ENCODE measurements at regions not wholly inside any gene's neighbourhood (a gene's known extent, or its start where the extent isn't known, plus 50 kb on each side); places are given as distances from the start of the nearest gene placed in this dataset.
"Not testable (repeated sequence)": the region's sequence is repeated elsewhere in the genome, so short reads cannot be mapped to it uniquely, and the experiment has no call there.

- no peak for DNase-seq
Measured at GRCh38 chr18:55763805-55764204, 175.8 kb upstream of the TCF4 start.

DNA sequence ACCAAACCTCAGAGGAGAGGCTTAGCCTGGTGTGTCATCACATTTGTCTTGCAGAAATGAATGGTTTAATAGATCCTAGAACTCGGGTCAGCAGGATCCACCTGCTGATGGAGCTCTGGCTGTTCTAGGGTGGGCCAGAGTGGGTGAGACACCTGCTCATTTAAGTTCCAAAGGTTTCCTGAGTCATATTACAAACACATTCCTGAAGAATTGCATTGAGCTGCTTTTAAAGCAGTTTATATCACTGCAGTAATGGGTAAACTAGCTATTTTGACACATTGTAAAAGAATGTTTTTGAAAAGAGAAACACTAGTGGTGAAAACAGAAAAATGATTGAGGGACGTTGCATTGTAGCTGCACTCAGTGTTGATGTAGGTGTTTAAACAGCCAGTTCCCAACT lies 175.3 kb upstream of the TCF4 start:
- DNase-seq, result no peak

GRCh38 chr18:55762424-55762823 lies 174.4 kb upstream of the TCF4 start:
- DNase-seq, result no peak

- no peak for DNase-seq
Measured at GRCh38 chr18:55753643-55754263, 165.8 kb upstream of the TCF4 start.

DNA sequence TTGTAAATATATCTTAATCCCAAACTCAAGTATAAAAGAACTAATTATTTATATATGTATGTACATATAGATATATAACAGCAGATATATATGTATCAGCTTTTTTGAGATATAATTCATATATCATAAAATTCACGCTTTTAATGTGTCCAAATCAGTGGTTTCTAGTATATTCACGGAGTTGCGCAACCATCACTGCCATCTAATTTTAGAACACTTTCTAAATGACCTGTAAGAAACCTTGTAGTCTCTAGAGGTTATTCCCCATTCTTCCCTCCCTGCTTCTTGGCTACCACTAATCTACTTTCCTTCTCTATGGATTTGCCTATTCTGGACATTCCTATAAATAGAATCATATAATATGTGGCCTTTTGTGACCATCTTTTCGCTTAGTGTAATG lies 163.5 kb upstream of the TCF4 start:
- DNase-seq, result no peak

DNA sequence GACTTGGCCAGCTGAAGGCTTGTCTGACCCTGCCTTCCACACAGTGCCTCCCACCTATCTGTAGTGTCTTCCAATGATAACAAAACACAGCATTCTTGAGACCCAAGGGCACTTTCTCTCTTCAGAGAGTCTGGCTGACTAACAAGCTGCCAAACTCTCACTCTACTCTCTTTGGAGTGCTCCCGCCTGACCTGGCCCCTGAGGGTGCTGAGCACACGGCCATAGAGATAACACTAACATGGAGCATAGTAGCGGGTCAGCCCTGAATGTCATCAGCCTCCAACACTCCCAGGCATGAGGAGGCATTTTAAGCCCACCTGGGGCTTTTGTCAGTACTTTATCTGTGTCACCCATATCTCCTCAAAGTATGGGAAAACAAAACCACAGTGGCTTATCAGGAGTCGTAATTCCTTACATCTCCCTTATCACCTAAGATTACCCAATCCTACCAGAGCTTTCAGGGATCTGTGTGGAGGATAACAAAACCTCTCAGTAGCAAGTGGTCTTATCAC lies 160.3 kb upstream of the TCF4 start:
- DNase-seq, result no peak

- DNase-seq, result no peak
Measured at GRCh38 chr18:55744206-55744605, 156.2 kb upstream of the TCF4 start.

GRCh38 chr18:55743736-55744135 lies 155.7 kb upstream of the TCF4 start:
- DNase-seq, result no peak

GRCh38 chr18:55743133-55743532 lies 155.1 kb upstream of the TCF4 start:
- no peak for DNase-seq

GRCh38 chr18:55739488-55739887 lies 151.5 kb upstream of the TCF4 start:
- no peak for DNase-seq

DNA sequence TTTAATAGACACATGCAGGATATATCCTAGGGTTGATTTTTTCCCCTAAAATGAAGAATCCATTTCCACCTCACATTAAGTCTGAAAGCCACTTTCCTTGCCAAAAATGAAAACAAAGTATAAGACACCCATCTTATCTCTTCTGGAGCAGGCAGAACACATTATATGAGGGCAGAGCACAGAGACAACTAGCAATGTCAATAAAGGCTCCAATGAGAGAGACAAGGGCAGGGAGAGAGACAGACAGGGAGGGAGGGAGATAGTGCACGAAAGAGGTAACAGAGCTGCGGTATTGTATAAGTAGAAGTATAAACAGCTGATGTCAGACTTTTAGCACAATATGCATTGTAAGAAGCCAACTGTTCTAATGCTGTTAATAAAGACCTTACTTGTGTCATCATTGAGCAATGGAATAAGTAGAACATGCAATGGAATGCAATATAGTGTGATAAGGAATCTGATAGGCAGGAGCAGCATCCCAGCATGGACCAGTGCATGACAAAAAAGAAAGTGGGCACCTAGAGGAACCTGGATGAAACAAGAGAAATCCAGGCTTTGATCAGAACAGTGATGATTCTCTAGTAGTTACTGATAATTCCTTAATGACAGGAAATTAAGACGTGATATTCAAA lies 150.6 kb upstream of the TCF4 start:
- no peak for DNase-seq

GRCh38 chr18:55737781-55738468 lies 149.9 kb upstream of the TCF4 start:
- DNase-seq, result no peak

DNA sequence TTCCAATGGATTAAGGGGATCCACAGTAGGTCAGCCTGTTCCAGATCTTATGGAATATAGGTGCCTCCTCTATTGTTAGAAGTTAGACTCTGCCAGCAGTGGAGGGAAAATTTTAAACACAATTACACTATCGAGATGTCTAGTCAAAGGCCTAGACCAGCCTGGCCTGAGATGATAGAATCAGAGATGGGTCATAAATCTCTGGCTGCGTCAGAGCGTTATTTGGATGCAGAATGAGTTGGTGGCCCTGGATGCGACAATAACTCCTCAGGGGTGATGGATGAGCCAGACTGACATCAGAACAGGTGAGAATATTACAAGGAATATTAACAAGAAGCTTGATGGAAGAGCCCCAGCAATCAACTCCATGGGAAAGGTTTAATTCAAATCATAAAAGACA lies 149.3 kb upstream of the TCF4 start:
- DNase-seq, result no peak

GRCh38 chr18:55735969-55736368 lies 148.0 kb upstream of the TCF4 start:
- DNase-seq, result no peak

DNA sequence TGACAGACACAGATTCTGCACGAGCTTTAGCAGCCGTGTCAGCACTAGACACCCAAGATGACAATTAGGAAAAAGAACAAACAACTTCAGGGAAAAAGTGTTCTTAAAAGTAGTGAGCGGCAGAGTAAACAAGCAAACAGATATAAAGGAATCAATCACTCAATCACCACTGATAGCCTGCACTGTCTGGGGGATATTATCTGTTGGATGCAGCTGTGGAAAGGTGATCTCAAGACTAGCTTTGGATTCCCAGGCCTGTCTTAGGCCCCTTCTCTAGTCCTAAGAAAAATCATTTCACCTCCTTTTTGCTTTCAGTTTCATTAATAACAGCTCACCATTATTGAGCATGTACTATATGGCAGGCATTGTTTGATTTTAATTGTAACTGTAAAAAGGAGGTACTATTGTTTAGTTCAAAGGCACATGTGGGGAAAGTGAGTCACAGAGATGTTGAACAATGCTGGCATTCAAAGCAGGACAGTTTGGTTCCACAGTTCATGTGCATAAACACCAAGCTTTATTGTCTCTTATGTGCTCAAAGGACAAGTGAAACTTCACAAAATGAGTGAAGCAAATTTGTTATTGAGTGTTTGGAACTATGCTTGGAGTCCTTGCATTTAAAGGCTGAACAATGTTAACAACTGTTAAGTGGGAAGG lies 147.3 kb upstream of the TCF4 start:
- no peak for DNase-seq

GRCh38 chr18:55732227-55733106 lies 144.5 kb upstream of the TCF4 start:
- no peak for DNase-seq

GRCh38 chr18:55731594-55732042 lies 143.6 kb upstream of the TCF4 start:
- no peak for DNase-seq

GRCh38 chr18:55721006-55721405 lies 133.0 kb upstream of the TCF4 start:
- not testable (repeated sequence) for DNase-seq

GRCh38 chr18:55713707-55714106 lies 125.7 kb upstream of the TCF4 start:
- no peak for DNase-seq

DNA sequence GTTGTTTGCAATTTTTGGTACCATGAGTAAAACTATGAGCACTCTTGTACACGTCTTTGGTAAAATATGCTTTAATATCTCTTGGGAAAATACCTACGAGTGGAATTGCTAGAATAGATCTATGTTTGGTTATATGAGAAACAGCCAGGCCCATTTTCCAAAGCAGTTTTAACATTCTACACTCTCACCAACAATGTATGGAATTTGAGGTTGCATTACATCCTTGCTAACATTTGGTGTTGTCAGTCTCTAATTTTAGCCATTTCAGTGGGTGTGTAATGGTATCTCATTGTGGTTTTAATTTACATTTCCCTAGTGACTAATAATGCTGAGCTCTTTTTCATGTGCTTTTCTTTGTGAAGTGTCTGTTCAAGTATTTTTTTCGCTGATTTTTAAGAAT lies 118.9 kb upstream of the TCF4 start:
- DNase-seq, result no peak

DNA sequence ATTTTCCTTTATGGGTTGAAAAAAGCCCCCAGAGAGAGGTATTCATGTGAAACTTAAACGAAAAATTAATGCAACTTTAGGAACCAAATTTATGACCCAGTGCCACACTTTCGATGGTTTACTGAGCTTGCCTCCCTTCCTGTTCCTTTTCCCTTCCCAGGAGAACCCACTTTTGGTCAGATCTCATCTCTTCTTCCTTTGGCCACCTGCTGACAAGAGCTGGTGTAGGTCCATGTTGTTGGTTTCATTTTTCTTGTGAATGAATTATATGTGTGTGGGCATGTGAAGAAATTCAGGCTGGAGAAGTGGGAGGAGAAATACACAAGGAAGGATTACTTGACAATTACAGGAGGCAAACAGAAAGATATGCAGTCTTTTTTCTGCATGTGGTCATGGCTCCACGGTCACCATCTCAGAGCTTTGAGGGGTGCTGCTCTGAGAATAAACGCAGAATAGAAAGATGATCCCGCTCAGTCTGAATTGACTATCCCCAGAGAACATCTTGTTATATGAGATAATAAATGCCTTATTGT lies 111.3 kb upstream of the TCF4 start:
- no peak for DNase-seq

DNA sequence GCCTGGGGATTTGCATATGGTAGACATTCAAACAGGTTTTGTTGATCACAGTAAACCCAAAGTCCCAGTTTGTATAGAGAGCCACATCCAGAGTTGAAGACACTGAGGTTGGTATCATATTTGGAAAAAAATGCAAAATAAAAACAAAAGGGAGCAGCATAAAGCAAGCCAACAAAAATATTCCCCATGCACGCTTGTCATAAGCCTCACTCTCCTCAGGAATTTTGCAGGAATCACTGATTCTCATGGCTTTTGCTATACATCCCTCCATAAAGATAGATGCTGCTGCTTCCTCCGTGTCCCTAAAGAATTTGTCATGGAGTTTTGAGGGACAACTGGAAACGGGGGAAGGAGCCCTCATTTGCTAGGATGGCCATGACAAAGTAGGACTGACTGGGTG lies 108.8 kb upstream of the TCF4 start:
- DNase-seq, result no peak
